HG03342 (cell line): ENCODE measurements at regions not wholly inside any gene's neighbourhood (a gene's known extent, or its start where the extent isn't known, plus 50 kb on each side); places are given as distances from the start of the nearest gene placed in this dataset.

Experiments
- ATAC-seq: cut with Tn5 transposase; IDR thresholded peaks from one replicate; pipeline ENCODE4 v1.9.1; 2021; ENCODE audit warnings: mild to moderate bottlenecking, moderate library complexity; ENCODE audit not compliant: unreplicated experiment

DNA sequence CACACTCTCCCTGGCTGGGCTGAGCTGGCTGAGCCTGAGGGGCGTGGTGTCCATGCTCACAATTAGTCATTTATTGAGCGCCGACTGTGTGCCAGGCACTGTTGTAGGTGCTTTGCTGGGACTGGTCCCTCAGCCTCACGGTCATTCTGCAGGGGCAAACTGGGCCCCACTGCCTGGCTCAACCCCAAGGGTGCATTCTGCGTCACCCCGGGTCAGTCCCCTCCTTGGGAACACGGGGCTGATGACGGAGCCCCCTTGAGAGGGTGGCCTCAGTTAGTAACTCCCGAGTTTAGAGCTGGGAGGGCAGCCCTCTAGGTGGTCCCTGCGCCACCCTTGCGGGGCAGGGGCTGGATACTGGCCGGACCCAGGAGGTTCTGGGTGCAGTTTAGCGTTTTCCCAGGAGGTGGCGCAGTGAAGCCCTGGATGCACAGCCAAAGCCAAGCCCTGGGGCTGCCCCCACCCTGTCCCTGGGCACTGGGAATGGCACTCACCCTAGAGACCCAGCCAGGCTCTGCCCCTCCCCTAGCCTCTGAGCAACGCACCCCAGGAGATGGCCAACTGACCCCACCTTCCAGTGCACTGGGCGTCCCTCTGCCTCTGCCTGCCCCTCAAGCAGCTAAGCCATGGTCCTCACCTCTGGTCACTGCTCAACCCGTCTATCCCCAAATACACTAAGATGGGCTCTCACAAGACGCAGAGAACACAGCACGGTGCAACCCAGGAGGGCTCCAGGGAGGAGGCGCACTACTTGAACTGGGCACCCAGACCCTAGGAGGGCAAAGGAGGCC is 243.2 kb upstream of the GSE1 start:
- ATAC-seq, result no peak

DNA sequence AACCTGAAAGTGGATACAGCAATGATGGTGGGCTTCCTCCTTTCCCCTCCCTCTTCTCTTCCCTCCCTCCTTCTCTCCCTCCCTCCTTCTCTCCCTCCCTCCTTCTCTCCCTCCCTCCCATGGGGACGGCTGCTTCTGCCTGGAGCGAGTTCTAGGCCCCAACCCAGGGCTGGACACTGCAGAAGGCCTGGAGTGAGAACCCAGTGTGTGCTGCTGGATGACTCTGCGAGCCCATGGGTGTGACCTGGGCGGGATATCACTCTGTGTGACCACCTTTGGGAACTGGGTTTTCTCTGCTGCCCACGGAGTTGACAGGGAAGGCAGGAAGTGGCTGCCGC is 242.6 kb upstream of the GSE1 start:
- no peak for ATAC-seq

DNA sequence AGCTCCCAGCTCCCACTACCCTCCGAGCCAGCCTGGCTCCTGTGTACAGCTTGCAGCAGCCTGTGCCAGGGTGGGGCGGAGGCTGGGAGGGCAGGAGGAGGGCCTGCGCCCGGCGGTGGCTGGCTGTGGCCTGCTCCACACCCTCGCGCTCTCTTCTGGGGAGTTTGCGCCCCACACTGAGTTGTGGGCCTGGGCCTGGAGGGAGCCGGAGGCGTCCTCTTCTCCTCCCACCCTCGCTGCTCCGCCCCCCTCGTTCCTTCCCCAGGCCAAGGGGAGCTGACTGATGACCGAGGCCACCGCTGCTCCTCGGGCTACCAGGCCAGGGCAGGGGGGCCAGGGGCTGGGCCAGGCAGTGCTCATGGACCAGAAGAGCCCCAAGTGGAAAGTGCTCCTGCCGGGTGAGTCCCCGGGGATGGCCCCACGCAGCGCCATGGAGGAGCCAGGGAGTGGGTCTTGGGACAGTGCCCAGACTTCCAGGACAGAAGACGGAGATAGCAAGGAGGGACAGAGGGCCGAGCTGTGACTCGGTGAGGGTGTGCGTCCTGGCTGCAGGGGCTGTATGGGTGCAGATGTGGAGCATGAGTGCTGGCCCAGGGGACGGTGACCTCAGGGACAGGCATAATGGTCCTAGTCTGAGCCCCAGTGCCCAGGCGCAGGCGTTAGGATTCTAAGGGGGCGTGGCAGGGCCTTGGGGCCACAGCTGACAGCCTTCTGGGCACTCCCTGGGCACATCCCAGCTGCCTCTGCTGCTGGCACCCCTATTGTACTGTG is 242.1 kb upstream of the GSE1 start:
- no peak for ATAC-seq

DNA sequence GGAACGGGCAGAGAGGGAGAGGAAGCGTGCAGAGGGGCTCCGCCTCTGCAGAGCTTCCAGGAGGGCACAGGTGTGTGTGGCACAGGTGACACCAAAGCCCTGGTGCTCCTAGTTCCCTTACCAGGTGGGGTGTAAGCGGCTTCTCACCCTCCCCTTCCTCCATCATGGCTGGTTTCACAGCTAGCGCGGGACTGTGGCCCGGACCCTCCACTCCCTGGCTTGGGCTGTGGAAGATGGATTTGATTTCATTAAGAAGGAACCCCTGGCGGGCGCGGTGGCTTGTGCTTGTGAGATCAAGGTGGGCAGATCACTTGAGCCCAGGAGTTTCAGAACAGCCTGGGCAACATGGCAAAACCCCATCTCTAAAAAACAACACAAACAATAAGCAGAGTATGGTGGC is 241.2 kb upstream of the GSE1 start:
- no peak for ATAC-seq

DNA sequence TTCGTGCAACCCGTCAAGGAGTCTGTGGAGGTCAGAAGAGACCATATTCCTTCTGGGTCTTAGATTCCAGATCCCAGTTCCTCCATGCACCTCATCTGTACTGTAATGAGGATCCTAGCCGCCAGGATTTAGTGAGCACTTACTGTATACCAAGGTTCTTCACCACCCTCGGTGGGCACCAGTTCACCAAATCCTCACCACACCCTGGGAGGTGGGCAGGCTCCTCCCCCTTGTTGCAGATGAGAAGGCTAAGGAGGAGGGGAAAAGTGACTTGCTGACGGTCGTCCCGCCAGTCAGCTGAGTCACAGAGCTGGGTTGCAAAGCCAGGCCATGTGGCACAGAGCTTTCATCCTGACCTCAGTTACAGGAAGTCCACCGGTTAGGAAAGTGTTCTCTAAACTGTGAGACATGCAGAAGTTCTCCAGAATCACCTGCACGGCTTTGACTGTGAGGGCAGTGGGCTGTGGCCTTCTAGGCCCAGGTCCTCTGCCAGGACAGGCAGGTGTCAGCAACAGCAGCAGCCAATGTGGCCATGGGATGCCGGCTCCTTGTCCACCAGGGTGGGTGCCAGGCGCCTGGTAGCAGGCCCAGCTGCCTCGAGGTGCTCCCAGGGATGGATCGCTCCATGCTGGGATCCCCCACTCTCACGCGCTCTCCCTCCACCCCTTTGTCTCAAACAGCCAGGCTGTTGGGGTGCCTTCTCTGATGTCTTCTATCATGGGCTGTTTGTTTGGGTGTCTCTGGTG is 240.3 kb upstream of the GSE1 start:
- no peak for ATAC-seq

DNA sequence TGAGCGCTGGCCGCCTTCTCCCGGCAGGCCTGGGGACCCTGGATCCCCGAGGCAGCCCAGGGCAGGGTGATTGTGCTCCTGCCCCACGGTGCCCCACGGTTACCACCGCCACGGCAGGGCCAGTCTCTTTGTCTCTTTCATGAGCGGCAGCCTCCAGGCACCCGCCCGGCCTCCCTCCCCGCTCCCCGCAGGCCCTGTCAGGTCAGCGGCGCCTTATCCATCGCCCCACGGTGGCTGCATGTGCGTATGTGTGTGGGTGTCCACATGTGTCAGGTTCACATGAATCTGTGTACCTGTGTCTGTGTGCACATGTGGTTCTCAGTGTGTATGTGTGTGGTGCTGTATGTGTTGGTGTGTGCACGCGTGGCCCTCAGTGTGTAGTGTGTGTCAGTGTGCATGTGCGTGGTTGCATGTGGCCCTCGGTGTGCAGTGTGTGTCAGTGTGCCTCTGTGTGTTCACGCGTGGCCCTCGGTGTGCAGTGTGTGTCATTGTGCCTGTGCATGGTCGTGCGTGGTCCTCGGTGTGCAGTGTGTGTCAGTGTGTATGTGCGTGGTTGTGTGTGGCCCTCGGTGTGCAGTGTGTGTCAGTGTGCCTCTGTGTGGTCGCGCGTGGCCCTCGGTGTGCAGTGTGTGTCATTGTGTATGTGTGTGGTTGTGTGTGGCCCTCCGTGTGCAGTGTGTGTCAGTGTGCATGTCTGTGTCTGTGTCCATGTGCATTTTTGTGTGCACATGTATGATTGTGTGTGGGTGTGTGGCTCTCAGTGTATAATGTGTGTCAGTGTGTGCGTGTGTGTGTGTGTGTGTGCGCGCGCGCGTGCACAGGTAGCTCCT is 239.2 kb upstream of the GSE1 start:
- ATAC-seq, result no peak

DNA sequence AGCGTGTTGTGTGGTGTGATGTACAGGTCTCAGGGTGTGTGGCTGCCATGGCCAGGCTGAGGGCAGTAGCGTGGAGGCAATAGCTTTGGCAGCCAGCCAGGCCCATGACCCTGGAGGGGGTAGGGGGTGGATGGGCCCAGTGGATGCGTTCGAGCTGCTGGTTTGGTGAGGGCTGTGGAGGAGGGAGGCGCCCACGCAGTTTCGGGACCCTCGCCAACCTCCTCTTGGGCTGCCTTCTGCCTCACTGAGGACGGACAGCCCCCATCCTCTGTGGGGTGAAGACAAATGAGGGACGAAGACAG is 238.6 kb upstream of the GSE1 start:
- ATAC-seq, result no peak

DNA sequence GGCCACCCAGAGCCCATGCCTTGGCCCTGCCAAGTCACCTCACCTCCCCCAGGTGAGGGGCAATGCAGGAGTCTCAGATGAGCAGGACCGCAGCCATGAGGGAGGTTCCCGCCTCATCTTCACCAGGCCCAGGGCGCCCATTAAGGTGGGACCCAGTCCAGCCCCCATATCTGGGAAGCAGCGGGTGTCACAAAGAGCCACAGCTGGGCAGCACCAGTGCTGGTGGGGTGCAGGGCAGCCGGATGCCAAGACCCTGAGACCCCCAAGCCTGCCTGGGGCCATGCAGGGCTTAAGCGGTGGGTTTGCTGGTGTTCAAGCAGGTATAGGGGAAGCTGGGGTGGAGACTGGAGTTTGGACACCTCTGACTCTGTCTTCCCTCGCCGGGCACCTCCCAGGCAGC is 237.8 kb upstream of the GSE1 start:
- no peak for ATAC-seq

DNA sequence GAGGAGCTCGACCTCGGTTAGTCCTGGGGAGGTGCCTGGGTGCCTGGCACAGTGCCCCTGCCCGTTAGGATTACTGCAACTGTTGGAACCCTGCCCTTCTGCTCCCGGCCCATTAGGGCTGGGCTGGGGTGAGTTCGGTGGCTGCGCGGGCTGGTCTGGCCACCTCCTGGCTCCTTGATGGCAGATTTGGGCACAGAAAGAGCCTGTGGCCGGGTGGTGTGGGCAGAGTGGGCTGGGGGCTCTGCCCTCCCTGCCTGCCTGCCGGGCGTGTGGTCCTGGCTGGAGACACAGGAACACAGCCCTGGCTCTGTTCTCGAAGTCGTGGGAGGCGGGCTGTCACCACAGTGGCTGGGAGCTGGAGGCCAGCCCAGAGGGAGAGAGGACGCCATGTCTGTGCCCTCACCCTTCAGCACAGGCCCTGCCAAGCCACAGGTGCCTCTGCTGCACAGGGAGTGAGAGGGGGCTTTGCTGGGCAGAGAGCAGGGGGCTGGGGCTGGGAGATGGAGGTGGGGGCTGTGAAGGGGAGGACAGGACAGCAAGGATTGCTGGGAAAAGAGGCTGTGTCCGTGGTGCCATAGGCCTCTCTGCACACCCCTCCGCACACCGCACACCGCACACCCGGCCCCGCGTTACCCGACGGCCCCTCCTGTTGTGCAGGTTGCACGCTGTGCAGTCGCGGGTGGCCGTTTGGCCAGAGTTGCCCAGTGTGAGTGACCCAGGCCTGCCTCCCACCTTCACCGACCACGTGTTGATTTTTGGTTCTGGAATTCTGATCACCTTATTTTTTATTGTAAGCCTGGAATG is 236.6 kb upstream of the GSE1 start:
- no peak for ATAC-seq

DNA sequence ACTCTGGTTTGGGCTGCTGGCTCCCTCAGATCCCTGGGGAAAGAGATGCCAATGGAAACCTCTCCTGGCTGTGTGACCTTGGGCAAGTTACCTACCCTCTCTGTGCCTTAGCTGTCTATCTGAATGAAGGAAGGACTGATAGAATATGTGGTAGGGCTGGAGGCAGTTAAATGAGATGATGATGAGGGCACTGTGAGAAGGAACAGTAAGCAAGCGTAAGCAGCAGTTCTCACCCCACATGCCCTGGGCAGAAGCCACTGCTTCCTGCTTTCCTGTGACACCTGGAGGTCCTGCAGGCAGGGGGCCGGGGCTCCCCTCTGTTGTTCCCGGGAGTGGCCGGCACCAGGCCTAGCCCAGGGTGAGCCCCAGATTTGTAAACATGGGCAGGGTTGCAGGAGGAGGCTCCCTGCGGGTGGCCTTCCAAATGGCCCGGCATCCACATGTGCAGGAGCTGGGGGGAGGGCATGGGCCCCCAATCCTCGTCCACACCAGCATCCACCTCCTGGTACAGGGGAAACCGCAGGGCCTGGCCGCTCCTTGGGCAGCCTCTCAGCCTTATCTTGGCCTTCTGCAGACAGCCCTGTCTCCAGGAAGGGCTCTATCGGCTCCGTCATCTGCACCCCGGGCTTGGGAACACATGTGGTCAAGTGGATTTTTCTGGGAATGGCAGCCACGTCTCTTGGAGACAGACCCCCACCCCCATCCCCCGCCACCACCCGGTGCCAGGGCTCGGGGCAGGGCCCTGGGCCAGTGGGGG is 235.6 kb upstream of the GSE1 start:
- no peak for ATAC-seq

DNA sequence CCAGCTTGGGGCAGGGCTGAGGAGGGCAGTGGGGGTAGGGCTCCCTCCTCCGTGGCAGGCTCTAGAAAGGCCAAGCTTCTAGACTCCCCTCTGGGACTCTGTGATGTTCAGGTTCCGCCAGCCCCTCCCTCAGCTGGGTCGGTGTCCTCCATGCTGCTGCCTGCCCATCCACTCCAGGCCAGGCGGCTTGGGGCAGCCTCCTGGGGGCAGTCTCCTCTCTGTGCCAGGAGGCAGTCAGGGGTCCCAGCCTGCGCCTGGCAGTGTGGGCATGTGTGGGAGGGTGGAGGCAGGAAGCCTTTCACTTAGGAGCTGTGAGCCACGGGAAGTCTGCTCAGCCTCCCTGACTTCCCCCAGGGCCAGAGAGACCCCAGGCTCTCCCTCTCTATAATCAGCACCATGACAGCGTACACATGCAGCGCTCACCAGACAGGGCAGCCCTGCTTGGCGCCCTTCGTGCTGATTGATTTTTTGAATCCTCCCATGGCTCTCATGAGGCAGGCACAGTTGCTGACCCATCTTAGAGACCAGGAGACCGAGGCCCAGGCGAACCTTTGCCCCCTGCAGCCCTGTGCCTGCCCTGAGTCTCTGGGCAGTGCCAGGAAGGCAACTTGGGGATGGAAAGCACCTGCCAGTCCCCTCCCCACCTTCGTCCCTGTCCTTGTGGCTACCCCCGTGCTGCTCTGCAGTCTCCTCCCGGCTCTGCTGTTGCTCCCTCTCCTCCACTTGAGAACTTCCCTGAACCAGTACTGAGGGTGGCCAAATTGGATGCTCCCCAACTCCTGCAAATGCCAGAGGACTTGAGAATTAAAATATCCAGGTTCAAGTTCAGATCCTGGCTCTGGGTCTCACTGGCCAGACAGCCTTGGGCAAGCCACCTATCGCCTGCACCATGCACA is 234.7 kb upstream of the GSE1 start:
- no peak for ATAC-seq

DNA sequence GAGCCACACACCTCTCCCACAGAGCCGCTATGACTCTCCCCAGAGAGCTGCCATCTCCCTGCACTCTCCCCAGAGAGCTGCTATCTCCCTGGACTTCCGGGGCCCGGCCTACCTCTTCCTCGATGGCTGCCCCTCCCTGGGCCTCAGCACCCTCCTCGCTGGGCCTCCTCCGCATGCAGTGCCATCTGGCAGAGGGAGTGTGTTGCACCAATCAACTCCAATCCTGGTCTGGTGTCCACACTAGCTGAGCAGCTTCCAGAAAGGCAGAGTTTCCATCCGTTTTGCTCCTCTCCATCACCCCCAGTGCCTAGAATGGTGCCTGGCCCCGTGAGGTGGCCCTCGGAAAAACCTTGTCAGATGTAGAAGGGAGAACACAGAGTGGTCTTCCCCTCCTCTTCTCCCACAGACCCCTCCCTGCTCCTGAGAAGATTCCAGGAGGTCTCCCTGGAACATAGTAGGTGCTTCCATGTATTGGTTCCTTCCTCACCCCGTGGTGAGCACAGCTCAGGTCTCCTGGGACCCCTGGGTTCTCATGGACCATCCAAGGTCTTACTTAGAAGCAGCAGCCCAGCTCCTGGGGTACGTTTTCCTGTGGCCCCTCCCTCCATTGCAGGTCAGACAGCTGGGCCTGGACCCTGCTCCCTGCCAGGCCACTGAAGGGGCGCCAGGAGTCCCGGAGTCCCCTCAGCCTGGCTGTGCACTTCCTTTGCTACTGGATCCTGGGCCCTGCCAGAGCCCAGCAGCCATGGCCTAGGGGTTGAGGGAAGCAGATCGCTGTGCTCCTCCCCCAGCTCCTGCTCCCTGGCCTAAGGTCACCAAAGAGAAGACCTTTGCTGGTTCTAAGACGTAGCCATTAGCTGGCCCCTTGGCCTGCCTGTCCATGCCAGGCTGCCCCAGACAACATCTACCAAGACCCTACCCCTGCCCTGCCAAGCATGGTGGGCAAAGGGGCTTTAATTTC is 233.8 kb upstream of the GSE1 start:
- no peak for ATAC-seq

DNA sequence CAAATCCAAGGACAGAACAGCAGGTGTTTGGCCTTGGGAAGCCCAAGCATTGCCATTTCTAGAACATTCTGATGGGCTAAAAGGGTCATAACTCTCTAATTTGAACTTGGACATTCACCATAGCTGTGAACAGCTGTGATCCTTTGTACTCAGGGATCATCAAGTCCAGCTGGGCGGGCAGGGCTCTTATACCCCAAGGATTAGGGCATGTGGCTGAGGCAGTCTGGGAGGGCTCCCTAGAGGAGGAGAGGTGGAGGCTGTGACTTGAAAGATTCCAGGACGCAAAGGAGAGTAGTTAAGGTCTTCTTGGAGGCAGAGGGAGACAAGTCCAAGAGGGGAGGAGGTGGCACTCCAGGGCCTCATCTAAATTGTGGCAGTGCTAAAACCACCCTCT is 233.1 kb upstream of the GSE1 start:
- no peak for ATAC-seq

DNA sequence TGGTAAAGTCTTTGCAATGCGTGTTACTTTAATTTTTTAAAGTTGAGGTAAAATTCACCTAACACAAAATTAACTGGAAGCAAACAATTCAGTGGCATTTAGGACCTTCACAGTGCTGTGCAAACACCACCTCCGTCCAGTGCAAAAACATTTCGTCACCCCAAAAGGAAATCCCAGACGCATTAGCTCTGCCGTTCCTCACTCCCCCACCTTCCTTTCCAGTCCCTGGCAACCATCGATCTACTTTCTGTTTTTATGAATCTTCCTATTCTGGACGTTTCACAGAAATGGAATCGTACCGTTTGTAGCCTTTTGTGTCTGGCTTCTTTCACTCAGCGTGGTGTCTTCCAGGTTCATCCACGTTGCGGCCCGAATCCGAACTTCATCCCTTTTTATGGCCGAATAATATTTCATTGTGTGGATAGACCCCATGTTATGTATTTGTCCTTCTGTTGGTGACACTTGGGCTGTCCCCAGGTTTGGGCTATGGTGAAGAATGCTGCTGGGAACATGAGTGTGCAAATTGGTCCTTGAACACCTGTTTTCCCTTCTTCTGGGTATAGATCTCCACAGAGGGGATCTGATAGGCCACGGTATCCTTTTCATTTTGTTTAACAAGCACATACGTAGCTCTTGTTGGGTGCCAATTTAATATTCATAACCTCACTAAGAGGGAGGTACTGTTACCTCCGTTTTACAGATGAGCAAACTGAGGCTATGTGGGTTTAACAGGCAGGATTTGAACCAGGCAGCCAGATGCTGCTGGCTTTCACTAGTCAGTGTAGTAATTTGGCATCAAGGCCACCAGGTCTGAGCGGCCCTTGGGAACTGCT is 232.0 kb upstream of the GSE1 start:
- ATAC-seq, result no peak

DNA sequence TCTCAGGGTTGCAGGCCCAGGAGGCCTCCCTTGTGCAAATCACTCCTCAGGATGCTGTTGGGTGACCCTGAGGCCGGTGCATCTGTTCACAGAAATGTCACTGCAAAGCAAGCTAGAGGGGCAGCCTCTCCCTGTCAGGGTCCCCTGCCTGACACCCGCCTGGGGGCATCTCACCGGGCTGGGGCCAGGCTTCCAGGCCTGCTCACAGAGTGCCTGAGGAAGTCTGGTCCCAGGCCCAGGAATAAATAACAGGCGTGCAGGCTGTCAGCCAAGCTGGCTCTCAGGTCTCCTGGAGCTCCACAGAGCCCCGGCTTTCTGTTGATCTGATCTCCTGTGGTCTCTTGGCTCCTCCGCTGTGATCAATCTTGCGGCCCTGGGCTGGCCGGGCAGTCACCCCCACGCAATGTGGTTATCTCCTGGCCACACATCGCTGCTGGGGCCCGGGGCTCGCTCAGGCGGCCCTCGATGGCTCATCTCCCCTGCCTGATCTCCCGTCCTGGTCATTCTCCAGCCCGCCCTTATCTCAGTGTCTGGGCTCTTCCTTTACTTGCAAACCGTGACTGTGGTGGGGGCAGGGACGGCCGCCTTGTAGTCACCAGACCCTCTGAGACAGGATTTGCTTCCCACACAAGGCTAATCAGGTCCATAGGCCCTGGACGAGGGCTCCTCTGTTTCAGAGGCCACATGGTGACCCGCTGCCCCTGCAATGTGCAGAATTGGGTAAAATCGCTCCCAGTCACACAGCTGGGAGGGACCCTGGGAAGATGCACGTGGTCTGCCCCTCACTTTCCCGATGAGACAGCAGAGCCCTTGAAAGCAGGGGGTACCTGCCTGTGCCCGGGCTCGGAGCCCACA is 231.2 kb upstream of the GSE1 start:
- no peak for ATAC-seq

DNA sequence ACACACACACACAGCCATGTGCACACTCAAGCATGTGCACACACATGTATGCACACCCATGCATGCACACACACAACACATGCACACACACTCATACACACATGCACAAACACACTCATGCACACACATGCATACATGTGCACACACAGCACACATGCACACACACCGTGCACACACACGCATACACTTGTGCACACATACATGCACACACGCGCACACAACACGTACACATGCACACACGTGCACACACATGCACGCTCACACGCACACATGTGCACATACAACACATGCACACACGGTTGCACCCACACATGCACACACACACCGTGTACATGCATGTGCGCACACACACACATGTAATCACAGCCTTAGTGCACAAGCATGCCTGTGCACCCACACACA is 230.4 kb upstream of the GSE1 start:
- ATAC-seq, result no peak
